H9 (cell line): ENCODE measurements at regions not wholly inside any gene's neighbourhood (a gene's known extent, or its start where the extent isn't known, plus 50 kb on each side); places are given as distances from the start of the nearest gene placed in this dataset.

Experiments
- DNase-seq: peaks from one replicate; pipeline ENCODE4 v3.0.0-alpha.2; 2017
- H2AFZ ChIP-seq: one replicate; pipeline ENCODE4 v1.6.1; 2013; ENCODE audit warnings: mild to moderate bottlenecking, low read length, control low read depth, moderate library complexity
- H2AK5ac ChIP-seq: 2 replicates; pipeline ENCODE4 v1.6.1; 2013; ENCODE audit warnings: low read length, control low read depth, mixed read lengths; ENCODE audit not compliant: insufficient read length
- H2BK120ac ChIP-seq: one replicate; pipeline ENCODE4 v1.6.1; 2013; ENCODE audit warnings: low read depth, mild to moderate bottlenecking, low read length, control low read depth, inconsistent platforms; ENCODE audit not compliant: poor library complexity, severe bottlenecking
- H2BK12ac ChIP-seq: 2 replicates; pipeline ENCODE4 v1.6.1; 2013; ENCODE audit warnings: low read length, control low read depth, mixed read lengths, low read depth; ENCODE audit not compliant: insufficient read length
- H2BK15ac ChIP-seq: 2 replicates; pipeline ENCODE4 v1.6.1; 2013; ENCODE audit warnings: low read depth, low read length, control low read depth
- H2BK20ac ChIP-seq: one replicate; pipeline ENCODE4 v1.6.1; 2013; ENCODE audit warnings: low read depth, mild to moderate bottlenecking, low read length, control low read depth, inconsistent platforms; ENCODE audit not compliant: poor library complexity, severe bottlenecking
- H2BK5ac ChIP-seq: 2 replicates; pipeline ENCODE4 v1.6.1; 2013; ENCODE audit warnings: low read length, control low read depth, mixed read lengths; ENCODE audit not compliant: insufficient read length
- H3K14ac ChIP-seq: 2 replicates; pipeline ENCODE4 v1.6.1; 2013; ENCODE audit warnings: low read length, control low read depth; ENCODE audit not compliant: insufficient read depth
- H3K18ac ChIP-seq: 2 replicates; pipeline ENCODE4 v1.6.1; 2013; ENCODE audit warnings: low read depth, mild to moderate bottlenecking, mixed read lengths, low read length, control low read depth; ENCODE audit not compliant: insufficient read length
- H3K23ac ChIP-seq: 2 replicates; pipeline ENCODE4 v1.6.1; 2013; ENCODE audit warnings: low read length, control low read depth, mixed read lengths, low read depth; ENCODE audit not compliant: insufficient read length
- H3K23me2 ChIP-seq: 2 replicates; pipeline ENCODE4 v1.6.1; 2013; ENCODE audit warnings: low read depth, mild to moderate bottlenecking, mixed read lengths, low read length, control low read depth; ENCODE audit not compliant: insufficient read length, poor library complexity, severe bottlenecking
- H3K27ac ChIP-seq: 2 replicates; pipeline ENCODE4 v1.5.1; 2013; ENCODE audit warnings: low read length, control low read depth, mixed read lengths, low read depth; ENCODE audit not compliant: insufficient read length
- H3K27me3 ChIP-seq: 2 replicates; pipeline ENCODE4 v1.6.1; 2013; ENCODE audit warnings: low read length, control low read depth, inconsistent platforms; ENCODE audit not compliant: insufficient read depth
- H3K4ac ChIP-seq: 2 replicates; pipeline ENCODE4 v1.6.1; 2013; ENCODE audit warnings: low read depth, mild to moderate bottlenecking, control low read depth, inconsistent platforms, low read length, moderate library complexity
- H3K4me1 ChIP-seq: 2 replicates; pipeline ENCODE4 v1.6.1; 2013; ENCODE audit warnings: low read length, control low read depth, inconsistent platforms; ENCODE audit not compliant: insufficient read depth
- H3K4me2 ChIP-seq: 2 replicates; pipeline ENCODE4 v1.6.1; 2013; ENCODE audit warnings: low read length, control low read depth, mixed read lengths; ENCODE audit not compliant: insufficient read length, insufficient read depth
- H3K56ac ChIP-seq: 2 replicates; pipeline ENCODE4 v1.6.1; 2013; ENCODE audit warnings: low read depth, mild to moderate bottlenecking, mixed read lengths, low read length, control low read depth; ENCODE audit not compliant: insufficient read length
- H3K79me1 ChIP-seq: 2 replicates; pipeline ENCODE4 v1.6.1; 2013; ENCODE audit warnings: low read depth, mild to moderate bottlenecking, moderate library complexity, low read length, control low read depth, inconsistent platforms; ENCODE audit not compliant: insufficient read depth, poor library complexity, severe bottlenecking
- H3K79me2 ChIP-seq: 2 replicates; pipeline ENCODE4 v1.6.1; 2013; ENCODE audit warnings: low read length, control low read depth, inconsistent platforms; ENCODE audit not compliant: insufficient read depth
- H3K9ac ChIP-seq: 2 replicates; pipeline ENCODE4 v1.6.1; 2013; ENCODE audit warnings: low read length, control low read depth, mixed read lengths; ENCODE audit not compliant: insufficient read length; ENCODE audit errors: extremely low read depth
- H3K9me3 ChIP-seq: one replicate; pipeline ENCODE4 v1.6.1; 2013; ENCODE audit warnings: low read depth, low read length, inconsistent platforms; ENCODE audit not compliant: control insufficient read depth
- H3T11ph ChIP-seq: one replicate; pipeline ENCODE4 v1.6.1; 2013; ENCODE audit warnings: mild to moderate bottlenecking, low read length, control low read depth, inconsistent platforms
- H4K20me1 ChIP-seq: one replicate; pipeline ENCODE4 v1.6.1; 2013; ENCODE audit not compliant: control insufficient read depth, insufficient read length, insufficient read depth
- H4K5ac ChIP-seq: 2 replicates; pipeline ENCODE4 v1.6.1; 2013; ENCODE audit warnings: low read depth, mild to moderate bottlenecking, mixed read lengths, low read length, control low read depth; ENCODE audit not compliant: insufficient read length
- H4K8ac ChIP-seq: replicated peaks from 2 replicates; pipeline ENCODE4 v1.6.1; 2013; ENCODE audit warnings: low read length, control low read depth, mixed read lengths, low read depth; ENCODE audit not compliant: insufficient read length
- H4K91ac ChIP-seq: 2 replicates; pipeline ENCODE4 v1.6.1; 2013; ENCODE audit warnings: low read depth, mild to moderate bottlenecking, moderate library complexity, mixed read lengths, low read length, control low read depth; ENCODE audit not compliant: insufficient read length
- H3K27ac Mint-ChIP-seq, 3 experiments: 2 replicates in 2 of 3; 3 replicates in 1 of 3; pipeline ENCODE4 v1.8.0; 2020 to 2021; ENCODE audit warnings: mixed read lengths in 3 of 3, mild to moderate bottlenecking in 1 of 3, moderate library complexity in 1 of 3
- H3K27me3 Mint-ChIP-seq: 2 replicates; pipeline ENCODE4 v1.8.0; 2021; ENCODE audit warnings: low read depth, mild to moderate bottlenecking, moderate library complexity, mixed read lengths
- H3K36me3 Mint-ChIP-seq, 3 experiments: 2 replicates in 2 of 3; 3 replicates in 1 of 3; pipeline ENCODE4 v1.8.0; 2020 to 2021; ENCODE audit warnings: low read depth in 3 of 3, mixed read lengths in 3 of 3; ENCODE audit not compliant: insufficient read depth in 1 of 3
- H3K4me1 Mint-ChIP-seq, 2 experiments: 2 replicates each; pipeline ENCODE4 v1.8.0; 2020; ENCODE audit warnings: mixed read lengths in 2 of 2
- H3K4me3 Mint-ChIP-seq, 2 experiments: 2 replicates in 1 of 2; 3 replicates in 1 of 2; pipeline ENCODE4 v1.8.0; 2020 to 2021; ENCODE audit warnings: mild to moderate bottlenecking in 2 of 2, mixed read lengths in 2 of 2, moderate library complexity in 1 of 2
- H3K9me3 Mint-ChIP-seq, 2 experiments: 2 replicates in 1 of 2; 3 replicates in 1 of 2; pipeline ENCODE4 v1.8.0; 2020; ENCODE audit warnings: mild to moderate bottlenecking in 2 of 2, mixed read lengths in 2 of 2, moderate library complexity in 1 of 2
- CTCF ChIP-seq: fragments of 200-600 bp; sonication (generic); conservative IDR thresholded peaks from 3 replicates; pipeline ENCODE4 v1.8.0; 2021; ENCODE audit warnings: antibody characterized with exemption, mild to moderate bottlenecking
- WGBS: extraction: QIAGEN DNeasy Blood & Tissue Kit; methylation state at CpG from one replicate; pipeline ENCODE4 v1.1.7; 2013; ENCODE audit warnings: missing lambda C conversion rate, low lambda C conversion rate, mixed read lengths; ENCODE audit not compliant: insufficient read length; ENCODE audit errors: extremely low coverage; 5-methylcytosine and 5-hydroxymethylcytosine counted together

DNA sequence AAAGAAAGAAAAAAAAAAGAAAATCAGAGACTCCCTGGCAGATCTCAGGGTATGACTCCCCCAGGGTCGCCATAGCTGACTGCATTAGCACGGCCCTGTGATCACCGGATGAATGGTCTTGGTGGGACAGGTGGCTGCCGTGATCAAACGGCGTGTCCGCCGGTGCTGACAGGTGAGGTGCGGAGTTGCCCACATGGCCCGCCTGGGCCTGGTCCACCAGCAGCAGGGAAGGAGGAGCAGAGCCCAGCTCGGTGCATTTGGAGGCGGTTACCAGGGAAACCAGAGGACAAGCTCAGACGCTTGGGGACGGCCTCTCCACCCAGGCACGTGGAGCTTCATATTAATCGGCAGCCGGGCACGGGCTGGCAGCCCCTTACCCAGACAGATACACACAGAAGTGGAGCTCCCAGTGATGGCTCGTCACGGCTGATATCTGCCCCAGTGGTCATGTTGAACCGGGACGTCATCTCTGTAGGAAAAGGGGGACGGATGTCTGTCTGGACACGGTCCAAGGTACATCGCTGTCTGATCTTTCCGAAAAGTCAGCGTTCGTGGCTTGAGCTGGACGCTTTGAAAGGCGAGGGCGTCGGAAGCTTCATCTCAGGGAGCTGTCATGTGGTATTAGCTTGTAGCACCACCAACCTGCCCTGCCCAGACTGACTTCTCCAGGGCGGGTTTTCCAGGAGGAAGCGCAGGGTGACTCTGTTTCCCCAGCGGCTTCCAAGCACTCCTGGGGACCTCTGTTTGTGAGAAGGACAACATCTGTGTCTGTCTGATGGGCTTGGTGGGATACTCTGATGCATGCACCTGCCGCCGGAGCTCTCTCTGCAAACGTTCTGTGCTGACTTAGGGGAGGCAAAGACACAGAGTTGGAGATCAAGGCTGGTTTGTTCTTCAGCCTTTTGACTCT, 180.7 kb downstream of the CRLF2 start:
- WGBS, result no CpG with 5 or more reads among the region's 38 CpGs
- peak; percentile 30 for DNase-seq
- TF ChIP-seq CTCF, result no peak

More for the DNA sequence above, 180.7 kb downstream of the CRLF2 start:
- Histone ChIP-seq H4K20me1 (no peaks in the 10 kb centered on the region), H3T11ph (no peak overlapping the region), H2BK20ac (no peak overlapping the region), H3K27me3 (no peaks in the 10 kb centered on the region), H3K79me1 (no peaks in the 10 kb centered on the region), H2BK5ac (no peak overlapping the region), H3K27ac (no peak overlapping the region), H3K79me2 (no peaks in the 10 kb centered on the region), H3K14ac (no peak overlapping the region), H4K5ac (no peak overlapping the region), H3K4me2 (no peak overlapping the region), H3K9ac (no peak overlapping the region), H2AK5ac (no peak overlapping the region), H3K4me1 (no peaks in the 10 kb centered on the region), H4K91ac (no peak overlapping the region), H3K9me3 (no peaks in the 10 kb centered on the region), H4K8ac (no peak overlapping the region), H2AFZ (no peak overlapping the region), H3K4ac (no peak overlapping the region), H3K23ac (no peak overlapping the region), H2BK15ac (no peak overlapping the region), H3K56ac (no peak overlapping the region), H3K18ac (no peak overlapping the region), H3K23me2 (no peaks in the 10 kb centered on the region), H2BK120ac (no peak overlapping the region), H2BK12ac (no peak overlapping the region)
- Mint-ChIP-seq H3K27me3 (peaks cover 3% of the 10 kb centered on the region), H3K9me3 (no peaks in the 10 kb centered on the region), H3K4me3 (no peak overlapping the region), H3K27ac (peak overlapping the region in 1 of 3 experiments; percentile 35; a peak in 2 of 7 replicates), H3K4me1 (peaks cover 0 to 9% of the 10 kb centered on the region in 2 experiments; a peak in 1 of 4 replicates), H3K36me3 (no peaks in the 10 kb centered on the region)
